SK-N-MC (cell line): ENCODE measurements at regions not wholly inside any gene's neighbourhood (a gene's known extent, or its start where the extent isn't known, plus 50 kb on each side); places are given as distances from the start of the nearest gene placed in this dataset.

Experiments used
- DNase-seq: peaks from one replicate; pipeline ENCODE4 v3.0.0-alpha.2; 2011; ENCODE audit warnings: low read depth, low spot score
- H3K27ac ChIP-seq: fragments of 200-600 bp; sonication (generic); 2 replicates; pipeline ENCODE4 v1.5.1; 2016; ENCODE audit warnings: mixed run types
- H3K36me3 ChIP-seq: fragments of 200-600 bp; sonication (generic); 2 replicates; pipeline ENCODE4 v1.6.1; 2017; ENCODE audit warnings: antibody characterized with exemption, low read length, mixed read lengths; ENCODE audit not compliant: insufficient read depth
- H3K4me3 ChIP-seq: fragments of 200-600 bp; sonication (generic); 2 replicates; pipeline ENCODE4 v1.5.1; 2016
- H3K9ac ChIP-seq: fragments of 200-600 bp; sonication (generic); 2 replicates; pipeline ENCODE4 v1.8.0; 2017; ENCODE audit warnings: mixed run types, mixed read lengths; ENCODE audit not compliant: insufficient read length
- H3K9me3 ChIP-seq: fragments of 200-600 bp; sonication (generic); 2 replicates; pipeline ENCODE4 v1.6.1; 2017; ENCODE audit warnings: low read depth, mild to moderate bottlenecking, antibody characterized with exemption, low read length, moderate library complexity, mixed read lengths
- EZH2 ChIP-seq: fragments of 200-600 bp; sonication (generic); IDR thresholded peaks from one replicate; pipeline ENCODE4 v1.6.1; 2017; ENCODE audit warnings: antibody characterized with exemption
- FOXP2 ChIP-seq: optimal IDR thresholded peaks from 2 replicates; pipeline ENCODE3; 2011; ENCODE audit warnings: mild to moderate bottlenecking, moderate library complexity; ENCODE audit not compliant: insufficient read depth; ENCODE audit errors: extremely low read length, control extremely low read depth
- POLR2AphosphoS5 ChIP-seq: IDR thresholded peaks from 2 replicates; pipeline ENCODE4 v1.6.1; 2012; ENCODE audit warnings: mild to moderate bottlenecking, low read depth, low read length, borderline replicate concordance

- DNase-seq, result no peak
- Histone ChIP-seq H3K9me3 (no peaks in the 10 kb centered on the region), H3K9ac (no peak overlapping the region), H3K36me3 (no peaks in the 10 kb centered on the region), H3K4me3 (no peak overlapping the region), H3K27ac (no peak overlapping the region)
- TF ChIP-seq FOXP2, result no peak
- TF ChIP-seq POLR2AphosphoS5, result no peak
- TF ChIP-seq EZH2, result no peak
These were observed 51.1 kb upstream of the TRDN start for GRCh38 chr6:123687864-123688263.
